HepG2 (cell line): ENCODE measurements at regions not wholly inside any gene's neighbourhood (a gene's known extent, or its start where the extent isn't known, plus 50 kb on each side); places are given as distances from the start of the nearest gene placed in this dataset.
A peak's percentile ranks its signal among the peaks of the same experiment; 100 is the strongest.

ENCODE experiments used
- ATM ChIP-seq: fragments of 450-650 bp; IDR thresholded peaks from 2 replicates; pipeline ENCODE4 v1.7.1; 2017; ENCODE audit warnings: mild to moderate bottlenecking, borderline replicate concordance
- HMGA1 ChIP-seq: sonication (generic); formaldehyde crosslinking; conservative IDR thresholded peaks from 2 replicates; pipeline ENCODE4 v1.4.0; 2020; ENCODE audit warnings: missing genetic modification reagents
- JUND ChIP-seq: sonication (generic); formaldehyde crosslinking; IDR thresholded peaks from 2 replicates; pipeline ENCODE4 v1.8.0; 2022; ENCODE audit warnings: mild to moderate bottlenecking, missing genetic modification reagents
- MTA3 ChIP-seq: sonication (generic); formaldehyde crosslinking; IDR thresholded peaks from 2 replicates; pipeline ENCODE4 v1.4.0; 2020; ENCODE audit warnings: missing genetic modification reagents
- RARA ChIP-seq: IDR thresholded peaks from 2 replicates; pipeline ENCODE4 v1.6.1; 2016; ENCODE audit warnings: missing genetic modification reagents, missing compliant biosample characterization
- RNF219 ChIP-seq: sonication (generic); formaldehyde crosslinking; IDR thresholded peaks from 2 replicates; pipeline ENCODE4 v1.5.0; 2020; ENCODE audit warnings: mild to moderate bottlenecking, missing genetic modification reagents
- RXRB ChIP-seq: IDR thresholded peaks from 2 replicates; pipeline ENCODE4 v1.6.1; 2016; ENCODE audit warnings: borderline replicate concordance, missing genetic modification reagents, missing compliant biosample characterization
- SAFB2 ChIP-seq: sonication (generic); formaldehyde crosslinking; IDR thresholded peaks from 2 replicates; pipeline ENCODE4 v1.5.1; 2020; ENCODE audit warnings: missing genetic modification reagents, low read depth, mild to moderate bottlenecking, borderline replicate concordance
- SRSF4 ChIP-seq: fragments of 200-400 bp; formaldehyde crosslinking; IDR thresholded peaks from one replicate; pipeline ENCODE4 v1.6.1; 2018; ENCODE audit warnings: mild to moderate bottlenecking, low read depth, low read length, moderate library complexity; ENCODE audit not compliant: poor library complexity, severe bottlenecking
- TGIF2 ChIP-seq: IDR thresholded peaks from 2 replicates; pipeline ENCODE4 v1.6.1; 2016; ENCODE audit warnings: control low read depth, missing compliant biosample characterization
- ZNF432 ChIP-seq: sonication (generic); formaldehyde crosslinking; IDR thresholded peaks from 2 replicates; pipeline ENCODE4 v1.5.0; 2020; ENCODE audit warnings: missing genetic modification reagents, mild to moderate bottlenecking, borderline replicate concordance
- ZNF468 ChIP-seq: sonication (generic); formaldehyde crosslinking; IDR thresholded peaks from 2 replicates; pipeline ENCODE4 v1.8.0; 2022; ENCODE audit warnings: mild to moderate bottlenecking, moderate library complexity, missing genetic modification reagents
- ZNF687 ChIP-seq: sonication (generic); formaldehyde crosslinking; IDR thresholded peaks from 2 replicates; pipeline ENCODE4 v1.5.1; 2020; ENCODE audit warnings: mild to moderate bottlenecking, missing genetic modification reagents, moderate library complexity
- TF ChIP-seq, protein P1 (sequence below): sonication (generic); formaldehyde crosslinking; IDR thresholded peaks from 2 replicates; pipeline ENCODE4 v1.8.1; 2023; ENCODE audit warnings: missing genetic modification reagents, inconsistent platforms, borderline replicate concordance
- TF ChIP-seq, protein P2 (sequence below): sonication (generic); formaldehyde crosslinking; IDR thresholded peaks from 2 replicates; pipeline ENCODE4 v1.4.0; 2020; ENCODE audit warnings: low read depth, mild to moderate bottlenecking, missing genetic modification reagents
- TF ChIP-seq, protein P3 (sequence below): sonication (generic); formaldehyde crosslinking; IDR thresholded peaks from 2 replicates; pipeline ENCODE4 v1.8.1; 2022; ENCODE audit warnings: mild to moderate bottlenecking, missing genetic modification reagents
- TF ChIP-seq, protein P4 (sequence below): sonication (generic); formaldehyde crosslinking; IDR thresholded peaks from 2 replicates; pipeline ENCODE4 v1.8.0; 2022; ENCODE audit warnings: low read depth, missing genetic modification reagents

DNA sequence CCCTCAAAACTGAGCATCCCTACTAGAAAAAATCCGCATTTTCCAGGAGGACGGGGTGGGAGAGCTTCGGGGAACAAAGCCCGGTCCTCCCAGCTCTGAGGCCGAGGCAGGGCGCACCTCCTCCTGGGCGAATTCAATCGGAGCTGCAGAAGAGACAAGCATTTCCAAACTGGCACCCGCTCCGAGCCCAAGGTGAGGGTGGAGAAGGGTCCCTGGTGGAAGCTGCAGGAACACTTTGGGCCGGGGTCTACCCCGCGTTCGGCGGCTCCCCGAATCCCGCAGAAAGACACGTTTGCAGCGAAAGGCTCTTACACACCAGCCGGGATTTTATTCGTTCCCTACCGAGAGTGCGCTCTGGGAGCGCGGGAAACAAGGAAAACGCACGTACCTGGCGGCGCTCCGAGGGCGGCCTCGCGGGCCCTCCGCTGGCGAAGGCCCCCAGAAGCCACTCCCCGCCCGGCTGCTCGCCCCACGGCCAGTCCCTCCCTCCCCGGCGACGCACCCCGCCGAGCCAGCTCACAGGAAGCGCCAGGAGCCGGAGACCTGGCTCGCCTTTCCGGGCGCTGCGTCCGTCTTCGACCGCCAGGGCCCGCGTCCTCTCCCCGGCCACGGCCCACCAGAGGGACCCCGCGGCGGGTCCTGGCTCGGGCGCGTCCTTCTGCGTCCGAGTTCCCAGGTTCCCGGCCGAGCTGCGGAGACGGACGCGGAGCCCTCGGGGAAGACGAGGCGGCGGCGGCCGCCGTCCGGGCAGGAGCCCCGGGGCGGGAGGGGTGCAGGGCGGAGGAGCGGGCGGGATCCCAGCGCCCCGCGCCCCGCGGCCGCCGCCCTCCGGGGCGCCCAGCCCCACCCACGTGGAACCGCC lies 49.8 kb upstream of the BAHCC1 start (continued):
- TF ChIP-seq, protein P1, sequence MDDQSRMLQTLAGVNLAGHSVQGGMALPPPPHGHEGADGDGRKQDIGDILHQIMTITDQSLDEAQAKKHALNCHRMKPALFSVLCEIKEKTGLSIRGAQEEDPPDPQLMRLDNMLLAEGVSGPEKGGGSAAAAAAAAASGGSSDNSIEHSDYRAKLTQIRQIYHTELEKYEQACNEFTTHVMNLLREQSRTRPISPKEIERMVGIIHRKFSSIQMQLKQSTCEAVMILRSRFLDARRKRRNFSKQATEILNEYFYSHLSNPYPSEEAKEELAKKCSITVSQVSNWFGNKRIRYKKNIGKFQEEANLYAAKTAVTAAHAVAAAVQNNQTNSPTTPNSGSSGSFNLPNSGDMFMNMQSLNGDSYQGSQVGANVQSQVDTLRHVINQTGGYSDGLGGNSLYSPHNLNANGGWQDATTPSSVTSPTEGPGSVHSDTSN, result no peak
- TF ChIP-seq ZNF468 (CRISPR knock-in tag) (no peak), RNF219 (CRISPR knock-in tag) (no peak), RXRB (0 out of 2 replicates have a peak, but pooled peaks have one; percentile 9), SRSF4 (no peak), MTA3 (no peak), RARA (CRISPR knock-in tag) (0 out of 2 replicates have a peak, but pooled peaks have one; percentile 47), ZNF432 (CRISPR knock-in tag) (no peak), JUND (CRISPR knock-in tag) (peak; percentile 36; the same call in 1 of the 2 replicates), ATM (no peak), HMGA1 (CRISPR knock-in tag) (no peak), SAFB2 (CRISPR knock-in tag) (peak; percentile 57; the same call in 1 of the 2 replicates), ZNF687 (CRISPR knock-in tag) (peak; percentile 89), TGIF2 (CRISPR knock-in tag) (no peak; the same call in 1 of the 2 replicates)
- TF ChIP-seq, protein P2, sequence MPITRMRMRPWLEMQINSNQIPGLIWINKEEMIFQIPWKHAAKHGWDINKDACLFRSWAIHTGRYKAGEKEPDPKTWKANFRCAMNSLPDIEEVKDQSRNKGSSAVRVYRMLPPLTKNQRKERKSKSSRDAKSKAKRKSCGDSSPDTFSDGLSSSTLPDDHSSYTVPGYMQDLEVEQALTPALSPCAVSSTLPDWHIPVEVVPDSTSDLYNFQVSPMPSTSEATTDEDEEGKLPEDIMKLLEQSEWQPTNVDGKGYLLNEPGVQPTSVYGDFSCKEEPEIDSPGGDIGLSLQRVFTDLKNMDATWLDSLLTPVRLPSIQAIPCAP, result no peak
- TF ChIP-seq, protein P3, sequence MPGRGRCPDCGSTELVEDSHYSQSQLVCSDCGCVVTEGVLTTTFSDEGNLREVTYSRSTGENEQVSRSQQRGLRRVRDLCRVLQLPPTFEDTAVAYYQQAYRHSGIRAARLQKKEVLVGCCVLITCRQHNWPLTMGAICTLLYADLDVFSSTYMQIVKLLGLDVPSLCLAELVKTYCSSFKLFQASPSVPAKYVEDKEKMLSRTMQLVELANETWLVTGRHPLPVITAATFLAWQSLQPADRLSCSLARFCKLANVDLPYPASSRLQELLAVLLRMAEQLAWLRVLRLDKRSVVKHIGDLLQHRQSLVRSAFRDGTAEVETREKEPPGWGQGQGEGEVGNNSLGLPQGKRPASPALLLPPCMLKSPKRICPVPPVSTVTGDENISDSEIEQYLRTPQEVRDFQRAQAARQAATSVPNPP (CRISPR knock-in tag), result no peak
- TF ChIP-seq, protein P4, sequence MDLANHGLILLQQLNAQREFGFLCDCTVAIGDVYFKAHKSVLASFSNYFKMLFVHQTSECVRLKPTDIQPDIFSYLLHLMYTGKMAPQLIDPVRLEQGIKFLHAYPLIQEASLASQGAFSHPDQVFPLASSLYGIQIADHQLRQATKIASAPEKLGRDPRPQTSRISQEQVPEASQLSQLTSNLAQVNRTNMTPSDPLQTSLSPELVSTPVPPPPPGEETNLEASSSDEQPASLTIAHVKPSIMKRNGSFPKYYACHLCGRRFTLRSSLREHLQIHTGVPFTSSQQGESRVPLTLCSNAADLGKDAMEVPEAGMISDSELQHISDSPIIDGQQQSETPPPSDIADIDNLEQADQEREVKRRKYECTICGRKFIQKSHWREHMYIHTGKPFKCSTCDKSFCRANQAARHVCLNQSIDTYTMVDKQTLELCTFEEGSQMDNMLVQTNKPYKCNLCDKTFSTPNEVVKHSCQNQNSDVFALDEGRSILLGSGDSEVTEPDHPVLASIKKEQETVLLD, result peak; percentile 79; the same call in 1 of the 2 replicates
